ENCODE measurements at regions not wholly inside any gene's neighbourhood (a gene's known extent, or its start where the extent isn't known, plus 50 kb on each side); places are given as distances from the start of the nearest gene placed in this dataset.
A peak's percentile ranks its signal among the peaks of the same experiment; 100 is the strongest.

DNA sequence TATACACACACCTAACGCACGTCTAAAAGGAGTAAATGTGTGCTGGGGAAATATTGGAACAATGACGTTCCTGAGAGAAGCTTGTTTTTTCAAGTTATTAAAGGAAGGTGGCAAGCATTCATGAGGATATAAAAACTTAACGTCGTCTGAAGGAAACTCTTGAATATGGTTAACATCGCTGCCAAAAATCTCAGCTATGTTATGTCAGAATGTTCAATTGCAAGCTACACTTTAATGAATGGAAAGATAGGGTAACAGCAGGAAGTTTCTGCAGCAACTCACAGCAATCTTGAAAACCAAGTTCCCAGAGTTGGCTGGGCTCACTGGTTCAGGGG is 54.3 kb upstream of the MEF2A start:
- H2AFZ ChIP-seq (ENCODE audit: control insufficient read depth, low read depth, low read length): peak overlapping the region; percentile 62
- intact Hi-C loops (cut with micrococcal nuclease; ENCODE audit: unreplicated experiment): loop anchor here (5.0 kb wide), 1 partner anchor 191 kb away; no protein-coding TSS in a partner anchor
- ChIA-PET POLR2A (interaction anchor here (1.0 to 4.4 kb wide), 5 partner anchors 8 to 193 kb away, joined by 3 to 48 read pairs (median 7); partner anchors contain the start of gene MEF2A), RAD21 (ENCODE audit: unreplicated experiment) (interaction anchor here (1.0 to 5.6 kb wide), 17 partner anchors 8 to 224 kb away, joined by 3 to 84 read pairs (median 4); partner anchors contain the start of genes LYSMD4 and MEF2A), CTCF (interaction anchor here (0.6 to 4.1 kb wide), 12 partner anchors 8 to 240 kb away, joined by 3 to 38 read pairs (median 6); partner anchors contain the start of gene MEF2A), SMC1A (ENCODE audit: uncharacterized antibody, unreplicated experiment) (interaction anchor here (0.7 to 5.8 kb wide), 33 partner anchors 8 to 257 kb away, joined by 3 to 92 read pairs (median 4); no protein-coding TSS in a partner anchor)
- no peaks in the 10 kb centered on the region for H4K20me1 ChIP-seq (ENCODE audit: control insufficient read depth, insufficient read depth)
- peak overlapping the region; percentile 48 for H3K4me3 ChIP-seq
- FAIRE-seq (no peak), ATAC-seq (no peak), DNase-seq (ENCODE audit: low read depth, low spot score) (no peak)
- TF ChIP-seq, protein P1, sequence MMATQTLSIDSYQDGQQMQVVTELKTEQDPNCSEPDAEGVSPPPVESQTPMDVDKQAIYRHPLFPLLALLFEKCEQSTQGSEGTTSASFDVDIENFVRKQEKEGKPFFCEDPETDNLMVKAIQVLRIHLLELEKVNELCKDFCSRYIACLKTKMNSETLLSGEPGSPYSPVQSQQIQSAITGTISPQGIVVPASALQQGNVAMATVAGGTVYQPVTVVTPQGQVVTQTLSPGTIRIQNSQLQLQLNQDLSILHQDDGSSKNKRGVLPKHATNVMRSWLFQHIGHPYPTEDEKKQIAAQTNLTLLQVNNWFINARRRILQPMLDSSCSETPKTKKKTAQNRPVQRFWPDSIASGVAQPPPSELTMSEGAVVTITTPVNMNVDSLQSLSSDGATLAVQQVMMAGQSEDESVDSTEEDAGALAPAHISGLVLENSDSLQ (IDR thresholded peaks at IDR 0.05): no peak
- TF ChIP-seq SMAD5 (IDR thresholded peaks at IDR 0.05; ENCODE audit: low read depth) (0 out of 2 replicates have a peak, but pooled peaks have one; percentile 61), TCF7 (IDR thresholded peaks at IDR 0.05; ENCODE audit: borderline replicate concordance) (no peak)
- H3K9ac ChIP-seq (ENCODE audit: control insufficient read depth, insufficient read depth, low read length): peak overlapping the region; percentile 78
- no peaks in the 10 kb centered on the region for H3K36me3 ChIP-seq (ENCODE audit: control insufficient read depth in 2 of 2, insufficient read depth in 2 of 2, low read length in 1 of 2)
- peak overlapping the region; percentile 87 for H3K4me2 ChIP-seq (ENCODE audit: control insufficient read depth, insufficient read depth)
- H3K79me2 ChIP-seq (ENCODE audit: control insufficient read depth, insufficient read depth, low read length): peaks cover 3% of the 10 kb centered on the region
- peaks cover 8% of the 10 kb centered on the region; the same call in 2 of the 3 replicates for H3K9me3 ChIP-seq (replicated peaks; ENCODE audit: control insufficient read depth, insufficient read depth, low read length)
- TSS peak; percentile 96 for BruUV-seq (replicated peaks)
- H3K27me3 ChIP-seq (replicated peaks in 1 of 2; ENCODE audit: control insufficient read depth in 2 of 2, insufficient read depth in 2 of 2, low read length in 1 of 2): no peaks in the 10 kb centered on the region
- peak overlapping the region; percentile 97 for H3K27ac ChIP-seq (ENCODE audit: control insufficient read depth, insufficient read depth)
- 1% methylated on average over 6 of the region's 6 CpGs for WGBS (ENCODE audit: insufficient coverage, insufficient replicate concordance, low lambda C conversion rate, missing lambda C conversion rate)
- peaks cover 80% of the 10 kb centered on the region for H3K4me1 ChIP-seq (ENCODE audit: control insufficient read depth, insufficient read depth, low read length)
- in situ Hi-C loops (cut with MboI): loop anchor here (25.0 kb wide), 1 partner anchor 1426 kb away; no protein-coding TSS in a partner anchor
